DOHH2 (cell line): ENCODE measurements at regions not wholly inside any gene's neighbourhood (a gene's known extent, or its start where the extent isn't known, plus 50 kb on each side); places are given as distances from the start of the nearest gene placed in this dataset.

Experiments
- H3F3A ChIP-seq: fragments of 200-600 bp; sonication (generic), shearing (Covaris generic); 2 replicates; pipeline ENCODE4 v1.6.0; 2016; ENCODE audit warnings: antibody characterized with exemption, mild to moderate bottlenecking; ENCODE audit not compliant: control insufficient read depth, insufficient read depth
- H3K27ac ChIP-seq: fragments of 200-600 bp; sonication (generic); 2 replicates; pipeline ENCODE4 v1.5.1; 2014; ENCODE audit warnings: low read depth, mild to moderate bottlenecking, low read length, moderate library complexity
- H3K27me3 ChIP-seq: fragments of 200-600 bp; sonication (generic); 2 replicates; pipeline ENCODE4 v1.6.1; 2014; ENCODE audit warnings: mild to moderate bottlenecking, low read length, mixed read lengths; ENCODE audit not compliant: control insufficient read depth
- H3K36me3 ChIP-seq: fragments of 200-600 bp; sonication (generic); 2 replicates; pipeline ENCODE4 v1.6.1; 2014; ENCODE audit warnings: mild to moderate bottlenecking, low read length, moderate library complexity, mixed read lengths; ENCODE audit not compliant: control insufficient read depth
- H3K4me1 ChIP-seq: fragments of 200-600 bp; sonication (generic); 2 replicates; pipeline ENCODE4 v1.6.1; 2014; ENCODE audit warnings: mild to moderate bottlenecking, low read length, mixed read lengths; ENCODE audit not compliant: control insufficient read depth
- H3K4me2 ChIP-seq: fragments of 200-600 bp; sonication (generic); 2 replicates; pipeline ENCODE4 v1.6.0; 2014; ENCODE audit warnings: mild to moderate bottlenecking, low read length, moderate library complexity
- H3K4me3 ChIP-seq: fragments of 200-600 bp; sonication (generic); 2 replicates; pipeline ENCODE4 v1.5.1; 2014; ENCODE audit warnings: mild to moderate bottlenecking, low read length, mixed read lengths
- H3K79me2 ChIP-seq: fragments of 200-600 bp; sonication (generic); 2 replicates; pipeline ENCODE4 v1.6.1; 2014; ENCODE audit warnings: mild to moderate bottlenecking, low read length, mixed read lengths; ENCODE audit not compliant: control insufficient read depth
- H3K9me2 ChIP-seq: fragments of 200-600 bp; sonication (generic); replicated peaks from 2 replicates; pipeline ENCODE4 v1.6.1; 2014; ENCODE audit warnings: mild to moderate bottlenecking, low read length, mixed read lengths; ENCODE audit not compliant: control insufficient read depth
- H3K9me3 ChIP-seq: fragments of 200-600 bp; sonication (generic); 2 replicates; pipeline ENCODE4 v1.6.1; 2014; ENCODE audit warnings: antibody characterized with exemption, low read length, mixed read lengths; ENCODE audit not compliant: control insufficient read depth, insufficient read depth
- H4K20me1 ChIP-seq: fragments of 200-600 bp; sonication (generic); 2 replicates; pipeline ENCODE4 v1.6.0; 2014; ENCODE audit warnings: low read depth, mild to moderate bottlenecking, antibody characterized with exemption, low read length, moderate library complexity; ENCODE audit not compliant: control insufficient read depth, insufficient read depth
- CTCF ChIP-seq: fragments of 200-600 bp; sonication (generic); IDR thresholded peaks from one replicate; pipeline ENCODE4 v1.5.1; 2014; ENCODE audit warnings: antibody characterized with exemption, mild to moderate bottlenecking, low read depth, low read length; ENCODE audit not compliant: poor library complexity, severe bottlenecking
- EZH2phosphoT487 ChIP-seq: fragments of 200-600 bp; sonication (generic); IDR thresholded peaks from 2 replicates; pipeline ENCODE4 v1.6.1; 2017; ENCODE audit warnings: borderline replicate concordance, mild to moderate bottlenecking, antibody characterized with exemption, low read length, moderate library complexity, mixed read lengths

GRCh38 chr1:227445746-227446145 is 117.6 kb upstream of the ZNF678 start:
- H3K27me3 ChIP-seq, result no peaks in the 10 kb centered on the region
- no peak overlapping the region for H3K4me3 ChIP-seq
- H3K4me1 ChIP-seq, result no peaks in the 10 kb centered on the region
- no peak overlapping the region for H3K4me2 ChIP-seq
- no peaks in the 10 kb centered on the region for H3K9me2 ChIP-seq
- no peaks in the 10 kb centered on the region for H3F3A ChIP-seq
- H4K20me1 ChIP-seq, result no peaks in the 10 kb centered on the region
- no peaks in the 10 kb centered on the region for H3K36me3 ChIP-seq
- H3K79me2 ChIP-seq, result no peaks in the 10 kb centered on the region
- no peak for TF ChIP-seq EZH2phosphoT487
- H3K9me3 ChIP-seq, result no peaks in the 10 kb centered on the region
- no peak overlapping the region for H3K27ac ChIP-seq

GRCh38 chr1:227445092-227445674 is 118.2 kb upstream of the ZNF678 start:
- TF ChIP-seq CTCF, result no peak
- TF ChIP-seq EZH2phosphoT487, result no peak
- H3K9me3 ChIP-seq, result no peaks in the 10 kb centered on the region
- no peaks in the 10 kb centered on the region for H4K20me1 ChIP-seq
- no peak overlapping the region for H3K27ac ChIP-seq
- no peak overlapping the region for H3K4me2 ChIP-seq
- H3K9me2 ChIP-seq, result no peaks in the 10 kb centered on the region
- peaks cover 3% of the 10 kb centered on the region for H3K27me3 ChIP-seq
- H3K79me2 ChIP-seq, result no peaks in the 10 kb centered on the region
- no peaks in the 10 kb centered on the region for H3K4me1 ChIP-seq
- H3K36me3 ChIP-seq, result no peaks in the 10 kb centered on the region
- H3F3A ChIP-seq, result no peaks in the 10 kb centered on the region
- H3K4me3 ChIP-seq, result no peak overlapping the region

- Histone ChIP-seq H3K27ac (no peak overlapping the region), H4K20me1 (no peaks in the 10 kb centered on the region), H3K36me3 (no peaks in the 10 kb centered on the region), H3K79me2 (no peaks in the 10 kb centered on the region), H3F3A (no peaks in the 10 kb centered on the region), H3K27me3 (peaks cover 7% of the 10 kb centered on the region), H3K4me1 (no peaks in the 10 kb centered on the region), H3K4me2 (no peak overlapping the region), H3K9me2 (no peaks in the 10 kb centered on the region), H3K4me3 (no peak overlapping the region), H3K9me3 (no peaks in the 10 kb centered on the region)
- TF ChIP-seq CTCF (no peak), EZH2phosphoT487 (no peak)
Measured at GRCh38 chr1:227440182-227440581, 121.9 kb upstream of the CDC42BPA start.

- no peak overlapping the region for H3K27ac ChIP-seq
- H3K4me1 ChIP-seq, result no peaks in the 10 kb centered on the region
- TF ChIP-seq EZH2phosphoT487 (no peak), CTCF (peak; percentile 16)
- no peaks in the 10 kb centered on the region for H3K9me2 ChIP-seq
- H3K9me3 ChIP-seq, result no peaks in the 10 kb centered on the region
- H4K20me1 ChIP-seq, result no peaks in the 10 kb centered on the region
- H3K4me2 ChIP-seq, result no peak overlapping the region
- no peaks in the 10 kb centered on the region for H3F3A ChIP-seq
- H3K4me3 ChIP-seq, result no peak overlapping the region
- no peaks in the 10 kb centered on the region for H3K36me3 ChIP-seq
- peaks cover 10% of the 10 kb centered on the region for H3K27me3 ChIP-seq
- no peaks in the 10 kb centered on the region for H3K79me2 ChIP-seq
Measured at GRCh38 chr1:227437495-227438008, 119.3 kb upstream of the CDC42BPA start.
